KBM-7 (cell line): ENCODE measurements at regions not wholly inside any gene's neighbourhood (a gene's known extent, or its start where the extent isn't known, plus 50 kb on each side); places are given as distances from the start of the nearest gene placed in this dataset.

Experiments
- DNase-seq: peaks from one replicate; pipeline ENCODE4 v3.0.0-alpha.2; 2015
- in situ Hi-C: fragments of 300-500 bp; cut with MboI; formaldehyde crosslinking; loops from 2 replicates; pipeline ENCODE4 v1.14.3; 2020; ENCODE audit warnings: low sequenced_read_pairs, low pct_unique_long_range_greater_than_20kb, mixed read lengths

- in situ Hi-C loops = no loop called here
- DNase-seq = no peak
Measured at GRCh38 chr4:148982200-148982599, 540.0 kb upstream of the NR3C2 start.

GRCh38 chr4:148980782-148981480 is 538.7 kb upstream of the NR3C2 start:
- in situ Hi-C loops = no loop called here
- DNase-seq = no peak

DNA sequence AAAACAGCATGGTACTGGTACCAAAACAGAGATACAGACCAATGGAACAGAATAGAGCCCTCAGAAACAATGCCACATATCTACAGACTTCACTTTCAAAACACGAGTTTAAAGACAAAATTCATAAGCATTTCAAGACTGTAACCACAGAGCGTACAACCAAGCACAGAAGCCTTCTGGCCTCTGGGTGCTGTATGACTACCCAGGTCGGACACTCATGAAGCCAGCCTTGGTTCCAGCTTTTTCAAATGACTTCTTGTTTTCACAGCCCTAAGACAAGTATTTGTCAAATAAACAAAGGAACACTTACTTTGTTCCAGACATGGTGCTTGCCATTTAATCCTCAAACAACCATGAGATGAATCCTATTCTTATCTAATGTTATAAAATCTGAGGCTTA is 536.1 kb upstream of the NR3C2 start:
- in situ Hi-C loops = no loop called here
- DNase-seq = no peak

DNA sequence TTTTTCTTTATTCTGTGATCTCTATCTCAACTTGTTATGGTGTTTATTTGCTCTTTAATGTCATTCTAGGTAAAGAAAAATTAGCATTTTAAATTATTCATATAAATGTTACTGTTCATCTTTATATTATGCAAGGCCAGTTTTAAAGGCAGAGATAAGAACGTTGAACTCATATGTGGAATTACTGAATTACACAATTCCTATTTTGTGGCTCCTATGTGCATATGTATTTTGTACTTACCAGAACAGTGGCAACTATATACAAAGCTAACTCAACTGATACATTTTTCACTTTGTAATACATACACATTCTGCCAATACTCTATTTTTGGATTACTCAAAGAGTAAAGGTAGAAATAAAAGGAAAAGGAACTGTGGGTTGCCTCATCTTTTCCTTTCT is 533.2 kb upstream of the NR3C2 start:
- in situ Hi-C loops = no loop called here
- no peak for DNase-seq

- in situ Hi-C loops = no loop called here
- no peak for DNase-seq
Measured at GRCh38 chr4:148965080-148965479, 522.9 kb upstream of the NR3C2 start.

- in situ Hi-C loops = no loop called here
- no peak for DNase-seq
Measured at GRCh38 chr4:148964456-148964855, 522.2 kb upstream of the NR3C2 start.

DNA sequence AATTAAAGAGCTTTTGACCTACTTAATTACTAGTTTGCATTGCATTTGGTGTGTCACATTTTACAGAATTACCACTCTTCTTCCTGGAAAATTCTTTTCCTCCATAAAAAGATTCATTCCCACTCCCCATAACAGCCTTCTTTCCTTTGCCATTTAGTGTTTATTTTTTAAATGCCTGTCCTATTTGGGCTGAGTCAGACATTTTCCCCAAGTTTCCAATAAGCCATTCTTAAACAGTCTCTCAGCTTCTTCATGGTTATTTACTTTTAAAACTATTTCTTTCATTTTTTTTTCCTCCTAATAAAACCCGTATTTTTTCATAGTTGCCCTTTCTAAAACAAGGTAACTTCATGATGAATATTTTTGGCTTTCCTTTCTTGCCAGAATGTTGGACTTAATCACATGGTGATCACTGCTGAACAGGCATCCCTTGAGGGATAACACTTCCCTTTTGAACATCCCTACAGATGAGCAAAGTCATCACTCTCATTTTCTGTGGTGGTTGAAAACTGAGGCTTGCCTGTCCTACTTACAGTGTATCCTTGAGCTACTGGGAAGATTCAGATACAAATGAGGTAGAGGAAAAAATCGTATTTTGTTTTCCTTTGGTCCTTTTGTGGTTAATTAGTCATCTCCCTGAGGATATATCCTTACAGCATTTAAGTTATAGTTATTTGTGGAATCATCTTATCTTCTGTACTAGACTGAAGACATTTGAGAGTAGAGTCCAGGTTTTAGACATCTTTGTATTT is 520.5 kb upstream of the NR3C2 start:
- in situ Hi-C loops = no loop called here
- DNase-seq = no peak

- in situ Hi-C loops = no loop called here
- DNase-seq = no peak
Measured at GRCh38 chr4:148961526-148961925, 519.3 kb upstream of the NR3C2 start.

- no peak for DNase-seq
- in situ Hi-C loops = no loop called here
Measured at GRCh38 chr4:148958317-148958716, 516.1 kb upstream of the NR3C2 start.

DNA sequence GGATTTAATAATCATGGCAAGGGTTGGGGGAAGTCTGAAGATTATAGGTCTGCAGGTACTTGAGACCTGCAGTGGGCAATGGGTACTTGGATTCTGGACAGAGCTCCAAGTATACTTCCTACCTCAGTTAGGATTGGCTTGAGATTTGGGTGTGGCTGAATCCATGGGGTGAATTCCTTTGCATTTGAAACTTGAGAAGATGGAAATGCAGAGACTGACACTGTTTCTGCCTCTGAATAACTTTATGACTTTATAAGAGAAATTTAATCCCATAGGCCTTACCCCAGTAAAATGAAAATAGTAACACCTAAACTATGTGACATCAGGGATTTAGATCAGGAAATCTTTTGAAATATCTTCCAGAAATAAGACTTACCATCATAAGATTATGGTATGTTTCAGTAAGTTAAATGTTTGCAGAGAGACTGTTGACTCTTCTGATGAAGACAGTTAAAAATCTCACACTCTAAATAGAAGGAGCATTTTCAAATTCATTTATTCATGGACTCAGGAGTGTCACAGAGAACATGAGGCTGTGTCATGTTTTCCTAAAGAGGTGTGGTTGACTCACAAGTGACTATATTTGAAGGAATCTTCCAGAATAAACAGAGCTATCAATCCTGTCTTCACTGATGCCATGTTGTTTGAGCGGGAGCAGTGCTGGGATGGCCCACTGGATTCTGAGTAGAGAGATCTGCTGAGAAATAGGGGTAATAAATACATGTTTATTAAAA is 513.5 kb upstream of the NR3C2 start:
- DNase-seq = no peak
- in situ Hi-C loops = no loop called here

DNA sequence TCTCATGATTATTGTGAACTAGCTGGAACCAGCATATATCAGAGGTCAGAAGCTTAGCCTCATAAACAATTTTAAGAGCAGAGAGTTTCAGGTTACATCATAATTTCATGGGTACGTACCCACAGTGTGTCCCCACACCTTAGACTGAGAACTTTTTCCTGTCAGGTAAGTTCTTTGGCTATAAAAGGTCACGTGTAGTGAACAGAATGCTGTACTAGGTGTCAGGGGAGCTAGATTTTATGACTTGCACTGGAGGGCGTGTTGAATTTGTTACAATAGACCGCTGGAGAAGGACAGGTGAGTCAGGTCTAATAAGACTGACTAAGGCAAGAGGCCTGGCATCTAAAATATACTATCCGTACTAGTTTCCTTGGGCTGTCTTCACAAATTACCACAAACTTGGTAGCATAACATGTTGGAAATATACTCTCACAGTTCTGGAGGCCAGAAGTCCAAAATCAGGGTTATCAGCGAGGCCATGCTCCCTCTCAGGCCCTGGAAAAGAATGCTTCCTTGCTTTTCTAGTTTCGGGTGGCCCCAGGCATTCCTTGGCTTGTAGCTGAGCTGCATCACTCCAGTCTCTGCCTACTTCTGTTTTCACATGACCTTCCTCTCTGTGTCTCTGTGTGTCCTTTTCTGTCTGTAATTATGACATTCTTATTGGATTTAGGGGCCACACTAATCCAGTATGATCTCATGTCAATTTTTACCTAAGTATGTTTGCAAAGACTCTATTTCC is 512.0 kb upstream of the NR3C2 start:
- no peak for DNase-seq
- in situ Hi-C loops = no loop called here

DNA sequence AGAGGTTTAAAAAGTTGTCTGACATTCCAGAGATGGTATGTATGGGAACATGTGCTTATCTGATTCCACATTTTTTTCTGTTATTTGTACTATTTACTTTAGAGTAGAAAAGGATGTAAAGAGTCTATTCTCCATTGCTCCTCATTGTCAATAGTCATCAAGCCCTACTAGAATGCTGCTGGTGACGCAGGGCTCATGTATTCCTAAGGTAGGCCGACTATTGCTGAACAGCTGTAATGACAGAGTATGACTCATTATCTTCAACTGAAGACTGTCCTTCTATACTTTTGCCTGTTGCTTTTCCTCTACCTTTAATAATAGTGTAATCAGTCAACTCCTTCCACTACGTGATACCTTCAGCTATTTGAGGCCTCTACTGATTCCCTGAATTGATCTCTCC is 509.1 kb upstream of the NR3C2 start:
- DNase-seq = no peak
- in situ Hi-C loops = no loop called here

GRCh38 chr4:148946271-148946670 is 504.1 kb upstream of the NR3C2 start:
- DNase-seq = no peak
- in situ Hi-C loops = no loop called here

DNA sequence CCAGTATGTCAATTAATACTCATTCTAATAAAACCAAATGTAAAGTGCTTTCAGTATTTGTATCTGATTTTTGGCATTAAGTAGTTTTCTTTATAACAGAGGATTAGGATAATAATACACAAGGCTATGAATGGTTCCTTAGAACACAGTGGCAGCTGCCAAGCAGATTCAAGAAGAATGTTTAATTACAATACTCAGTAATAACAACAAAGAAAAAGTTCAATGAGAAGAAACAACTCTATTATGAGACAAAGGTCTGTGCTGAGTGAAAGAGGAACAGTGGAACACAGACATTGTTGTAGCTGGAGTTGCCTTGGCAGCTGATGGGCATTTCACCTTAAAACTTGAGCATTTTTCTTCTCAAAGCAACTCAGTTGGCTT is 502.6 kb upstream of the NR3C2 start:
- in situ Hi-C loops = no loop called here
- DNase-seq = no peak

DNA sequence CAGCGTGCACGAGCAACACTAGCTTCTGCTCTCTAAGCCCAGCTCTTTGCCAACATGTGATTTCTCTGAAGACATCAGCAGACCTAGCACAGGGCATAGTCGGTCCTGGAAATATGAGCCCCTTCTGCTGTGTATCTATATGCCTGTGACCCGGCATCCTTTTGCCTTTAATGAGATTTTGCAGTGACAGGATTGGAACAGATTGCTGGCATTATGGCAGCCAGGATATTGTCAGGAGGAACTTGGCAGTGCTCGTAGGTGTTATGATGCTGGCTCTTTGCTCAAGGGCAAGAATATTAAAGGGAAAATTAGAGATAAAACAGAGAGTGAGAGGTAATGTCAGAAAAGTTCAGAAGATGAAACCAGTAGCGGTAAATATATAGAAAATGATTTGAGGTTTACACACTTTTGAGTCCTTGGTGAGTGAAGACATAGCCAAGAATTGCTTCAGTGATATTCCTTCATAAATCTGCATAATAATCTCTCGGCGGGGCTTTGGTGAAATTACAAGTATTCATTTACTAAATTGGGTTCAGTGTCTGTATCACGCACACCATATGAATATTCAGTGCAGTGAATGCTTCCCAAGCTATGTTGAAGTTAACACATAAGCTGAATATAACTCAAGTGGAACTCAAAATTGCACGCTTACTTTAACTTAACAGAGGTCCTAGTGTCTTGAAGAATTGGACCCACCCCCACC is 502.1 kb upstream of the NR3C2 start:
- no peak for DNase-seq
- in situ Hi-C loops = no loop called here

GRCh38 chr4:148934926-148935578 is 492.8 kb upstream of the NR3C2 start:
- in situ Hi-C loops = no loop called here
- DNase-seq = no peak

DNA sequence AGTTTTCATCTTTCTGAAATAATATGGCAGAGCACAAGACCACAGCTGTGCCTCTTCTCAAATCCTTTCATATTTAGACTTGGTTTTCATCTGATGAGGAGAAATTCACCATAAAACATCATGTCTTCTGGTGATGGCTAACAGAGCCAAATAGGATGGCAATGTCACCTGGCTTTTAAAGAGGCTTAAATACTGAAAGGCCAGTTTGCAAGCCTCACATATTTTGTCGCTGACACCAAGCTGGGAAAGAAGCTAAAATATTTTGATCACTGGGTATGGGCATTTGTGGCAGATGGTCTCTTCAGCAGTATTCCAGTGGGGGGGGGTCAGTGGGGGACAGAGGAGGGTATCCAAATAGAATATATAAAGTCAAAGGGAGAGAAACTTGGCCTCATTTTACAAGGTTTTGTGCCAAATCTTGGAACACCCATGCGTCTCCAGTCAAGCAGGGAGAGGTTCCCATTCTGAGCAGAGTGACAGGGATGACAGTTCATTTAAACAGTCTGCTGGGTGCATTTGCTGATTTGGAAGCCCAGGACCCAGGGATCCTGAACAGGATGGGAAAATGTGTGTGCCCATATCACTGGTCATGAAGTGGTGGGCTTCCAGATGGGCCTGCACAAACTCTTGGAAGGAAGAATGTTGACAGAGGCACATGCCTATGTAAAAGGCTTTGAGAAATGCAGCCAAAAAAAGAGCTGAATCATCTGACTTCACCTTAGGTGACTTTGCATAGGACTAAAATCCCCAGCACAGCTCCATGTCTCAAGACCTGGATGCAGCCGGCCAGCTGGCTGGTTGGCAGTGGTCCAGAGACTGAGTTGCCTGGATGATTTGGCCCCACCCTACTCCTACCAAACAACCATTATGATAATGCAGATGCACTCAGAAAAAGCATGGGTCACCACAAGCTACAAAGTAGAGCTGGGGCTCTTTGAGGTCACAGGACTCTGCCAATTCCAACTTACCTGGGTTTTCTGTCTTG is 484.4 kb upstream of the NR3C2 start:
- in situ Hi-C loops = no loop called here
- no peak for DNase-seq

DNA sequence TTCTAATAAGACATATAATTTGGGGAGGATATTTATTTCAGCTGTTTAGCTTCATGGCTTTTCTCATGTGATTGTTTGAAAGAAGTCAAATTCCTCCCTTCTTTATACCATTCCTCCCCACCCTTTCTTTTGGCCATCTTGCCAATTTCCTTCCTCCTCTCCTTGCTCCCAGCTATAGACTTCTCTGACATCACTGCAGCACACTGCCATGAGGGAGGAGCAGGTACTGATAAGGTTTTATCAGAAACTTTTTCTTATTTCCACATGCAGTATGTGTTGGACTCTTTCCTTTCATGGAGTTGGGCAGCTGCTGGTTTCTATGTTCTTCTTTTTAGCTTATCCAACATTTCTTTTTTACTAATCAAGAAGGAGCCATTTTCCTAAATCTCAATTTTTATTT is 481.7 kb upstream of the NR3C2 start:
- DNase-seq = no peak

More for the DNA sequence above, 481.7 kb upstream of the NR3C2 start:
- in situ Hi-C loops = no loop called here
